ENCODE measurements at regions not wholly inside any gene's neighbourhood (a gene's known extent, or its start where the extent isn't known, plus 50 kb on each side); places are given as distances from the start of the nearest gene placed in this dataset.

DNA sequence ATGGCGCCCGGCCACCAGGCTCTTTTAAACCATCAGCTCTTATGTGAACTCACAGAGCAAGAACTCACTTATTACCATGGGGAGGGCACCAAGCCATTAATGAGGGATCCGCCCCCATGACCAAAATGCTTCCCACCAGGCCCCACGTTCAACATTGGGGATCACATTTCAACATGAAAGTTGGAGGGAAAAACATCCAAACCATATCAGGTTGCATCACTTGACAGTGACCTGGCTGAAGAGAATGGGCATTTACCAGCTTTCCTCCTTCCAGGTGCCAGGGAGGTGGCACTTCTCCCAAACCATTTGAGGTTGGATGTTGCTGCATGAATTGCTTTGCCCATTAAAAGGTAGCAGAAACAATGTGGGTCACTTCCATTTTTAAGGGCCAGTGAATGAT lies 115.6 kb upstream of the TNS3 start:
- no peak for TF ChIP-seq POLR2A (IDR thresholded peaks at IDR 0.05)
- TF ChIP-seq, protein P1, sequence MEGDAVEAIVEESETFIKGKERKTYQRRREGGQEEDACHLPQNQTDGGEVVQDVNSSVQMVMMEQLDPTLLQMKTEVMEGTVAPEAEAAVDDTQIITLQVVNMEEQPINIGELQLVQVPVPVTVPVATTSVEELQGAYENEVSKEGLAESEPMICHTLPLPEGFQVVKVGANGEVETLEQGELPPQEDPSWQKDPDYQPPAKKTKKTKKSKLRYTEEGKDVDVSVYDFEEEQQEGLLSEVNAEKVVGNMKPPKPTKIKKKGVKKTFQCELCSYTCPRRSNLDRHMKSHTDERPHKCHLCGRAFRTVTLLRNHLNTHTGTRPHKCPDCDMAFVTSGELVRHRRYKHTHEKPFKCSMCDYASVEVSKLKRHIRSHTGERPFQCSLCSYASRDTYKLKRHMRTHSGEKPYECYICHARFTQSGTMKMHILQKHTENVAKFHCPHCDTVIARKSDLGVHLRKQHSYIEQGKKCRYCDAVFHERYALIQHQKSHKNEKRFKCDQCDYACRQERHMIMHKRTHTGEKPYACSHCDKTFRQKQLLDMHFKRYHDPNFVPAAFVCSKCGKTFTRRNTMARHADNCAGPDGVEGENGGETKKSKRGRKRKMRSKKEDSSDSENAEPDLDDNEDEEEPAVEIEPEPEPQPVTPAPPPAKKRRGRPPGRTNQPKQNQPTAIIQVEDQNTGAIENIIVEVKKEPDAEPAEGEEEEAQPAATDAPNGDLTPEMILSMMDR (IDR thresholded peaks at IDR 0.05): no peak
